ENCODE measurements at regions not wholly inside any gene's neighbourhood (a gene's known extent, or its start where the extent isn't known, plus 50 kb on each side); places are given as distances from the start of the nearest gene placed in this dataset.

DNA sequence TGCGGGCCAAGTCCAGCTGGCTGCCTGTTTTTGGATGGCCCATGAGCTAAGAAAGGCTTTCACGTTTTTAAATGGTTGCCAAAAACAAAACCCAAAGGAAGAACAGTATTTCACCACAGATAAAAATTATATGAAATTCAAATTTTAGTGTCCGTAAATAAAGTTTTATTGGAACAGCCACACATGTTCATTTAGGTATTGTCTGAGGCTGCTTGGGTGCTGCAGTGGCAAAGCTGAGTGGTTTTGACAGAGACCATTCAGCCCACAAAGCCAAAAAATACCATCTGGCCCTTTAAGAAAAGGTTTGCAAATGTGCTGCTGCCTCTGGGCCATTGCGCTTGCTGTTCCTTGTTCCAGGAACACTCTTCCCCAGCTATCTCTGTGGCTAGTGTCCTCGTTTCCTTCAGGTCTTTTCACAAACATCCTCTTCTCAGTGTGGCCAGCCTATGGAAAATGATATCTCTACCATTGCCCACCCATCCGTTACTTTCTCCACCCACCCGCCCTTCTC lies 232.9 kb upstream of the CIBAR2 start:
- no peak for DNase-seq (ENCODE audit: low read depth)
- Histone ChIP-seq H3K4me3 (ENCODE audit: low read depth, low read length) (no peak overlapping the region), H3K36me3 (ENCODE audit: control insufficient read depth, insufficient read depth, low read length) (no peaks in the 10 kb centered on the region), H3K27me3 (ENCODE audit: control insufficient read depth, insufficient read depth, low read length) (no peaks in the 10 kb centered on the region)
- ChIA-PET POLR2A (no interaction called here), CTCF (interaction anchor here (1.2 kb wide), 1 partner anchor 9 kb away, joined by 4 read pairs; no protein-coding TSS in a partner anchor)
- TF ChIP-seq, protein P1, sequence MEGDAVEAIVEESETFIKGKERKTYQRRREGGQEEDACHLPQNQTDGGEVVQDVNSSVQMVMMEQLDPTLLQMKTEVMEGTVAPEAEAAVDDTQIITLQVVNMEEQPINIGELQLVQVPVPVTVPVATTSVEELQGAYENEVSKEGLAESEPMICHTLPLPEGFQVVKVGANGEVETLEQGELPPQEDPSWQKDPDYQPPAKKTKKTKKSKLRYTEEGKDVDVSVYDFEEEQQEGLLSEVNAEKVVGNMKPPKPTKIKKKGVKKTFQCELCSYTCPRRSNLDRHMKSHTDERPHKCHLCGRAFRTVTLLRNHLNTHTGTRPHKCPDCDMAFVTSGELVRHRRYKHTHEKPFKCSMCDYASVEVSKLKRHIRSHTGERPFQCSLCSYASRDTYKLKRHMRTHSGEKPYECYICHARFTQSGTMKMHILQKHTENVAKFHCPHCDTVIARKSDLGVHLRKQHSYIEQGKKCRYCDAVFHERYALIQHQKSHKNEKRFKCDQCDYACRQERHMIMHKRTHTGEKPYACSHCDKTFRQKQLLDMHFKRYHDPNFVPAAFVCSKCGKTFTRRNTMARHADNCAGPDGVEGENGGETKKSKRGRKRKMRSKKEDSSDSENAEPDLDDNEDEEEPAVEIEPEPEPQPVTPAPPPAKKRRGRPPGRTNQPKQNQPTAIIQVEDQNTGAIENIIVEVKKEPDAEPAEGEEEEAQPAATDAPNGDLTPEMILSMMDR (IDR thresholded peaks at IDR 0.05; ENCODE audit: insufficient read depth, low read depth, low read length), result no peak

GRCh38 chr16:85346404-85347212 lies 234.3 kb upstream of the CIBAR2 start:
- ChIA-PET POLR2A (no interaction called here), CTCF (interaction anchor here (1.1 kb wide), 1 partner anchor 34 kb away, joined by 4 read pairs; no protein-coding TSS in a partner anchor)
- no peaks in the 10 kb centered on the region for H3K36me3 ChIP-seq (ENCODE audit: control insufficient read depth, insufficient read depth, low read length)
- H3K4me3 ChIP-seq (ENCODE audit: low read depth, low read length), result no peak overlapping the region
- TF ChIP-seq, protein P1 (IDR thresholded peaks at IDR 0.05; ENCODE audit: insufficient read depth, low read depth, low read length), result no peak
- no peak for DNase-seq (ENCODE audit: low read depth)
- H3K27me3 ChIP-seq (ENCODE audit: control insufficient read depth, insufficient read depth, low read length), result no peaks in the 10 kb centered on the region

GRCh38 chr16:85347213-85347591 lies 234.9 kb upstream of the CIBAR2 start:
- ChIA-PET CTCF (interaction anchor here (1.1 to 1.5 kb wide), 3 partner anchors 33 to 370 kb away, joined by 4 read pairs; no protein-coding TSS in a partner anchor), POLR2A (no interaction called here)
- Histone ChIP-seq H3K36me3 (ENCODE audit: control insufficient read depth, insufficient read depth, low read length) (no peaks in the 10 kb centered on the region), H3K27me3 (ENCODE audit: control insufficient read depth, insufficient read depth, low read length) (no peaks in the 10 kb centered on the region), H3K4me3 (ENCODE audit: low read depth, low read length) (no peak overlapping the region)
- DNase-seq (ENCODE audit: low read depth), result no peak
- TF ChIP-seq, protein P1 (IDR thresholded peaks at IDR 0.05; ENCODE audit: insufficient read depth, low read depth, low read length), result peak; percentile 29; the same call in 1 of the 2 replicates

DNA sequence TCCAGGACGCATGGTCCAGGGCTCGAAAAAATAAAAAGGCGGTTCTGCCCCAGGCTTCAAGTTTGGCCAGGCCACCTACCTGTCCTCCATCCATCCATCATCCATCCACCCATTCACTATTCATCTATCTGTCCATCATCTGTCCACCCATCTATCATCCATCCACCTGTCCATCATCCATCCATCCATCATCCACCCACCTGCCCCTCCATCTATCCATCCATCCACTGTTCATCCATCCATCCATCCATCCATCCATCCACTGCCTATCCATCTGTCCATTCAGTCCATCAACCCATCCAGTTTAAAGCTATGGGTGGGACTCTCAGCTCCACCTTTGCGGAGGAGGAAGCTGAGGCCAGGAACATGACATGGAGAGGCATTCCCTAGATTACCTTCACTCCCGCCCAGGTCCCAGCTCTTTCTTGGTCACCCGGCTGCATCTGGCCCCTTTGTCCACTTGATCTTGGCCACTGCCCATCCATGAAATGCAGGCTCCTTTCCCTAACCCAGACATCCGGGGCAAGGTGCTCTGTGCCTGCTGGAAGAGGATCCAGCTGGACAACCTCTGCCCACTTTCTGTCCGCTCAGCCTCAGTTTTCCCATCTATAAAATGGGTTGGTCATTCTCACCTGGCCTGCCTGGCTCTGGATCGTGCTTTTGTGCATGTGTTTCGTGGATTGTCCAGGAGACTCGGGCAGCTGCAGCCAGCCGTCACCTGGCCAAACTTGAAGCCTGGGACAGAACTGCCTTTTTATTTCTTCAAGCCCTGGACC lies 236.0 kb upstream of the CIBAR2 start:
- POLR2A ChIA-PET, result no interaction called here
- CTCF ChIA-PET, result interaction anchor here (0.7 to 2.1 kb wide), 4 partner anchors 17 to 369 kb away, joined by 3 to 8 read pairs (median 4); no protein-coding TSS in a partner anchor
- no peaks in the 10 kb centered on the region for H3K36me3 ChIP-seq (ENCODE audit: control insufficient read depth, insufficient read depth, low read length)
- H3K27me3 ChIP-seq (ENCODE audit: control insufficient read depth, insufficient read depth, low read length), result no peaks in the 10 kb centered on the region
- H3K4me3 ChIP-seq (ENCODE audit: low read depth, low read length), result no peak overlapping the region
- no peak for DNase-seq (ENCODE audit: low read depth)
- TF ChIP-seq, protein P1 (IDR thresholded peaks at IDR 0.05; ENCODE audit: insufficient read depth, low read depth, low read length), result no peak

DNA sequence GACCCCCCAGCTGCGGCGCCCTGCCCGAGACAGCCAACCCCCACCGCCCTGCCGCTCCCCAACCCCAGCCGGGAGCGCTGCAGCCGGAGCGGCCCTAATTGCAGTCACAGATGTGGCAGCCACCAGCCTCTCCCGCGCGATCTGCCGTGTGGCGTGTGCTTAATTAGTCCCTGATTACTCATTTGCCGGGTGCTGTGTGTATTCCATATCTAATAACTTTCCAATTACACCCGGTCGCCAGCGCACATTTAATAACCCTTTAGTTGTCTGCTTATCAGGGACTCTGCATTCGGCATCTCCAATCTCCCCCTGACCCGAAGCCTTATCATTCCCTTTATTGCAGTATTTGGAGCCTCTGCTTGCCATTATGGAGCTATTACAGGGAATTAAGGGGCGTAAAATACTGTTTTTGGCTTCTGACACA lies 236.7 kb upstream of the CIBAR2 start:
- TF ChIP-seq, protein P1 (IDR thresholded peaks at IDR 0.05; ENCODE audit: insufficient read depth, low read depth, low read length), result no peak

More for the DNA sequence above, 236.7 kb upstream of the CIBAR2 start:
- H3K27me3 ChIP-seq (ENCODE audit: control insufficient read depth, insufficient read depth, low read length), result no peaks in the 10 kb centered on the region
- no peaks in the 10 kb centered on the region; the same call in 1 of the 2 replicates for H3K36me3 ChIP-seq (ENCODE audit: control insufficient read depth, insufficient read depth, low read length)
- DNase-seq (ENCODE audit: low read depth), result no peak
- ChIA-PET CTCF (interaction anchor here (2.1 kb wide), 1 partner anchor 18 kb away, joined by 8 read pairs; no protein-coding TSS in a partner anchor), POLR2A (no interaction called here)
- no peak overlapping the region for H3K4me3 ChIP-seq (ENCODE audit: low read depth, low read length)

All from BJ (cell line).